NCI-H748 (cell line): ENCODE measurements at regions not wholly inside any gene's neighbourhood (a gene's known extent, or its start where the extent isn't known, plus 50 kb on each side); places are given as distances from the start of the nearest gene placed in this dataset.

ENCODE experiments used
- DNase-seq: peaks from one replicate; lab custom pipeline; 2025; ENCODE audit not compliant: unreplicated experiment; lab: John Stamatoyannopoulos, UW

- peak; percentile 53 for DNase-seq
Measured at GRCh38 chr1:14334336-14335176, 263.9 kb upstream of the KAZN start.

GRCh38 chr1:14338509-14338908, 260.0 kb upstream of the KAZN start:
- DNase-seq = no peak

- no peak for DNase-seq
Measured at GRCh38 chr1:14339288-14339687, 259.2 kb upstream of the KAZN start.

GRCh38 chr1:14340002-14340785, 258.3 kb upstream of the KAZN start:
- no peak for DNase-seq

GRCh38 chr1:14341147-14341546, 257.3 kb upstream of the KAZN start:
- DNase-seq = no peak

GRCh38 chr1:14345946-14346550, 252.4 kb upstream of the KAZN start:
- no peak for DNase-seq

- no peak for DNase-seq
Measured at GRCh38 chr1:14347186-14347585, 251.3 kb upstream of the KAZN start.

GRCh38 chr1:14347776-14348175, 250.7 kb upstream of the KAZN start:
- no peak for DNase-seq

- no peak for DNase-seq
Measured at GRCh38 chr1:14350197-14350596, 248.3 kb upstream of the KAZN start.

GRCh38 chr1:14352897-14353296, 245.6 kb upstream of the KAZN start:
- no peak for DNase-seq

- peak; percentile 72 for DNase-seq
Measured at GRCh38 chr1:14361005-14361404, 237.5 kb upstream of the KAZN start.

- DNase-seq = no peak
Measured at GRCh38 chr1:14362331-14362730, 236.2 kb upstream of the KAZN start.

GRCh38 chr1:14363036-14363590, 235.4 kb upstream of the KAZN start:
- no peak for DNase-seq

- DNase-seq = peak; percentile 19
Measured at GRCh38 chr1:14363707-14364413, 234.6 kb upstream of the KAZN start.

- no peak for DNase-seq
Measured at GRCh38 chr1:14365301-14365988, 233.0 kb upstream of the KAZN start.

GRCh38 chr1:14366091-14367018, 232.1 kb upstream of the KAZN start:
- DNase-seq = peak; percentile 27

- DNase-seq = peak; percentile 71
Measured at GRCh38 chr1:14367451-14367850, 231.0 kb upstream of the KAZN start.

GRCh38 chr1:14369526-14370213, 228.8 kb upstream of the KAZN start:
- no peak for DNase-seq
